GM06990 (cell line): ENCODE measurements at regions not wholly inside any gene's neighbourhood (a gene's known extent, or its start where the extent isn't known, plus 50 kb on each side); places are given as distances from the start of the nearest gene placed in this dataset.

Source experiments
- DNase-seq: peaks from one replicate; pipeline ENCODE4 v3.0.0-alpha.2; 2011; ENCODE audit not compliant: insufficient read length; ENCODE audit errors: extremely low read depth
- H3K27me3 ChIP-seq: replicated peaks from 2 replicates; pipeline ENCODE4 v1.6.0; 2011; ENCODE audit warnings: low read length; ENCODE audit not compliant: control insufficient read depth, insufficient read depth
- H3K36me3 ChIP-seq: 2 replicates; pipeline ENCODE4 v1.5.1; 2011; ENCODE audit warnings: low read length; ENCODE audit not compliant: control insufficient read depth, insufficient read depth
- H3K4me3 ChIP-seq: replicated peaks from 2 replicates; pipeline ENCODE4 v1.5.1; 2011; ENCODE audit warnings: low read depth, mild to moderate bottlenecking, control low read depth, low read length
- TF ChIP-seq, protein P1 (sequence below): IDR thresholded peaks from 2 replicates; pipeline ENCODE4 v1.5.1; 2011; ENCODE audit warnings: low read length, control low read depth, mild to moderate bottlenecking, inconsistent platforms; ENCODE audit not compliant: insufficient read depth, poor library complexity, severe bottlenecking

DNA sequence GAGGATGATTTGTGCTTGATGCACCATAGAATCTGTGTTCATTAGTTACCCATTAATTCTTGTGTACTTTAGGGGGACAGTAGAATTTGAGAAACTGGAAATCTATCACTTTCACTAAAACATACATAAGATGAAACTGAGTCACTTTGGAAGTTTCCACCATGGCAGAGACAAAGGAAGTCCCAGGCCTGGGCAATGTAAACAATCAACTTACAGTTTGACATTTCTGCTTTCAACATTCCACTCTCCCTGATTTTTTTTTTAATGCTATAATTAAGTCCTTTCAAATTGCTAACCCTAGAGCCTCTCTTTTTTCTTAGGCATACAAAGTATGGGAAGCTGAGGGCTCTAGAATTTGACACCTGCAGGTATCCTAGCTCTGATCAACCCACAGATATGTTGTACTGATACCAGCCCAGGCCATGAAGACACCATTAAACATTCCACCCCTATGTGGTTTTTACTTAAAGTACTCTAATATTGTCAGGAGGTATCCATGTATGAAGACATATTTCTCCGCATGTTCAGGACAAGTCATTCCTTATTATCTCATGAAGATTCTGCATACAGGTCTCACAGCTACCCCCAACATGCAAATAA, 88.5 kb upstream of the GLS start:
- H3K27me3 ChIP-seq, result no peaks in the 10 kb centered on the region
- no peak for DNase-seq
- H3K36me3 ChIP-seq, result no peaks in the 10 kb centered on the region
- TF ChIP-seq, protein P1, sequence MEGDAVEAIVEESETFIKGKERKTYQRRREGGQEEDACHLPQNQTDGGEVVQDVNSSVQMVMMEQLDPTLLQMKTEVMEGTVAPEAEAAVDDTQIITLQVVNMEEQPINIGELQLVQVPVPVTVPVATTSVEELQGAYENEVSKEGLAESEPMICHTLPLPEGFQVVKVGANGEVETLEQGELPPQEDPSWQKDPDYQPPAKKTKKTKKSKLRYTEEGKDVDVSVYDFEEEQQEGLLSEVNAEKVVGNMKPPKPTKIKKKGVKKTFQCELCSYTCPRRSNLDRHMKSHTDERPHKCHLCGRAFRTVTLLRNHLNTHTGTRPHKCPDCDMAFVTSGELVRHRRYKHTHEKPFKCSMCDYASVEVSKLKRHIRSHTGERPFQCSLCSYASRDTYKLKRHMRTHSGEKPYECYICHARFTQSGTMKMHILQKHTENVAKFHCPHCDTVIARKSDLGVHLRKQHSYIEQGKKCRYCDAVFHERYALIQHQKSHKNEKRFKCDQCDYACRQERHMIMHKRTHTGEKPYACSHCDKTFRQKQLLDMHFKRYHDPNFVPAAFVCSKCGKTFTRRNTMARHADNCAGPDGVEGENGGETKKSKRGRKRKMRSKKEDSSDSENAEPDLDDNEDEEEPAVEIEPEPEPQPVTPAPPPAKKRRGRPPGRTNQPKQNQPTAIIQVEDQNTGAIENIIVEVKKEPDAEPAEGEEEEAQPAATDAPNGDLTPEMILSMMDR, result no peak
- no peak overlapping the region for H3K4me3 ChIP-seq

DNA sequence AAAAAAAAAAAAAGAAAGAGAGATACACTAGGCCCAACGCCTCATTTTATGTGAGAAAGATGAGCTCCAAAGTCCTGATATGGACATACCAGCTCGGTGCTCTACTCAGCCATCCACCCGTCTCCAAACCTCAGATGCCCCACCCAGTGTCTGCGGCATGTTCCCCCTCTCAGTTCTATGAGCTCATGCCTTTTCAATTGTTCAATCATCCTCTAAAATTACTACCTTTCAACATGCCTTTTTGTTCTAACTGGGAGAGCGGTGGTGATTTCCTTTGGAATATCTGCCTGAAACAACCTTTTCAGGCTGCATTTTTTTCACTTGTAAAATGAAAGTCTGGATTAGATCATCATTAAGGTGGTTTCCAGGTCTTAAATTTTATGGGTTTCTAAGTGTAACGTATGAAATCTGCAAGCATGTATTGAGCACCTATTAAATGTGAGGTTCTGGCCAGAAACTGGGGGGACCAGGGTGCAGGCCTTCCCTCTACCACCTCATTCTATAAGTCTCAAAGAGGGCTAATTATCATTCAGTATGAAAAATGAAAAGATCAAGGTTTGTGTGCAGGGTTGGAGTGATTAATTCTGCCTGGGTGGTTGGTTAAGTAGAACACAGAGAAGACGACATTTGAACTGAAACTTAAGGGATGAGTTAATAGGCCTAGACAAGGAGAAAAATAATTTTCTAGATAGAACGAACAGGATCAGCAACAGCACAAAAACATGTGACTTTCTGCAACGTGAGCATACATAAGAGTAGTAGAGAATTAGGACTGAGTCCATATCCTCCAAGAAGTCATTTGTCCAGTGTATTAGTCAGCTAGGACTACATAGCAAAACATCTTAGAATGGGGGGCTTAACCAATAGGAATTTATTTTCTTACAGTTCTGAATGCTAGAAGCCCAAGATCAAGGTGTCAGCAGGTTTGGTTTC, 87.4 kb upstream of the GLS start:
- no peaks in the 10 kb centered on the region for H3K36me3 ChIP-seq
- TF ChIP-seq, protein P1, result no peak
- no peak for DNase-seq
- H3K4me3 ChIP-seq, result no peak overlapping the region
- no peaks in the 10 kb centered on the region for H3K27me3 ChIP-seq

DNA sequence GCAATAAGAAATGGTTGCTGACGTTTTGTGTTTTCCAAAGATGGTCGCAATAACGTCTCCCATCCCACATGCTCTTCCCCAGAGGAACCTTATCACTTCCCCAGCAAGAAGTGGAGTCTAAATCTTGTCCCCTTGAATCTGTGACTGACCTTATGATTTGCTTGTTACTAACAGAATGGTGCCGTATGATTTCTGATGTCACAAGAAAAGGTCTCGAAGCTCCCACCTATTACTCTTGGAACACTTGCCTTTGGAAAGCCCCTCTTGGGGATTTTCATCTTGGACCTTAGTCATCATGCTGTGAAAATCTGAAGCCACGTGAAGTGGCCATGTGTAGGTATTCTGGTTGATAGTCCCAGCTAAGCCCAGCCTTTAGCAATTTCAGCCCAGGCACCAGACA, 86.2 kb upstream of the GLS start:
- Histone ChIP-seq H3K36me3 (no peaks in the 10 kb centered on the region), H3K4me3 (no peak overlapping the region), H3K27me3 (no peaks in the 10 kb centered on the region)
- DNase-seq, result no peak
- TF ChIP-seq, protein P1, result no peak

DNA sequence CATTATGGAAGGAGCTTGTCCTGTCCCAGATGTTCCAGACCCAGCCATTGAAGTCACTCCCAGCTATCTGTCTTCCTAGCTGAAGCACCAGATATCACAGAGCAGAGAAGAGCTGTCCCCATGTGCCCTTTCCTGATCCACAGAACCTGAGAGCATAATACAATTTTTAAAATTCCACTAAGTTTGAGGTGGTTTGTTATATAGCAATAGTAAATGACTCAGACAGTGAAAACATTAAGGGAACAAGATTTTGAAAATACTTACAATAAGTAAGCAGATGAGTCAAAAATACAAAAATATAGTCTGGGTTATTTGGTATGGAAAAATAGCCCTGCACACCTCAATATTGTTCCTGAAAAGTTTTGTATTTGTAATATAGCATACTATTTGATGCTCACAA, 85.8 kb upstream of the GLS start:
- no peaks in the 10 kb centered on the region for H3K27me3 ChIP-seq
- H3K4me3 ChIP-seq, result no peak overlapping the region
- H3K36me3 ChIP-seq, result no peaks in the 10 kb centered on the region
- TF ChIP-seq, protein P1, result no peak
- no peak for DNase-seq

DNA sequence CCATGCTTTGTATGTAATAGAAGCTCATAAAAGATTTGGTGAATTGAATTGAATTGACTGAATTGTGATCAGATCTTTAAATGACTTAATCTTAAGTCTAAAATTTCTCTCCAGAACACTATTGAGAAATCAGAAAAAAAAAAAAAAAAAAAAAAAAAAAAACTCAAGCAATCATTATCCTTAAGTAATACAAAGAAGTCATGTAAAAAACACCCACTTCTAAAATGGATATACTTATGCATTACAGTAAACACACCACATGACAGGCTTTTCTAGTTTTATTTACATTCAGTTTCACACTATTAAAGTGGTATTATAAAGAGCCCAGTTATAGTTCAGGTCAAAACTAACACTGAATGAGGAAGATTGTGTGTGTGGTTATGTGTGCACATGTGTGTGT, 84.9 kb upstream of the GLS start:
- TF ChIP-seq, protein P1, result no peak
- Histone ChIP-seq H3K4me3 (no peak overlapping the region), H3K36me3 (no peaks in the 10 kb centered on the region), H3K27me3 (no peaks in the 10 kb centered on the region)
- DNase-seq, result no peak
